Peyer's patch (tissue), 4 donors: ENCODE measurements at regions not wholly inside any gene's neighbourhood (a gene's known extent, or its start where the extent isn't known, plus 50 kb on each side); places are given as distances from the start of the nearest gene placed in this dataset.

Source experiments
- DNase-seq, 3 donors: peaks; one replicate each; pipeline ENCODE4 v3.0.0-alpha.2; 2017 to 2019
- H3K27ac ChIP-seq, 4 donors: fragments of 200-600 bp; sonication (generic); one replicate each; pipeline ENCODE4 v1.5.1; 2016 to 2019
- H3K27me3 ChIP-seq, 2 donors: fragments of 200-600 bp; sonication (generic); one replicate each; pipeline ENCODE4 v1.5.1; 2019
- H3K36me3 ChIP-seq, 3 donors: fragments of 200-600 bp; sonication (generic); one replicate each; pipeline ENCODE4 v1.5.1; 2016 to 2019
- H3K4me1 ChIP-seq, 4 donors: fragments of 200-600 bp; sonication (generic); one replicate each; pipeline ENCODE4 v1.5.1; 2016 to 2019
- H3K4me3 ChIP-seq, 4 donors: fragments of 200-600 bp; sonication (generic); 1 replicate in 3 of 4; 2 replicates in 1 of 4; pipeline ENCODE4 v1.5.1; 2016 to 2019; ENCODE audit warnings: mild to moderate bottlenecking in 1 of 4
- H3K9me3 ChIP-seq, 4 donors: fragments of 200-600 bp; sonication (generic); one replicate each; pipeline ENCODE4 v1.5.1; 2016 to 2019; ENCODE audit warnings: mild to moderate bottlenecking in 1 of 4
- CTCF ChIP-seq, 6 experiments: fragments of 450-650 bp in 4 of 6; fragments of 200-600 bp in 2 of 6; sonication (generic) in 1 of 6; IDR thresholded peaks; one replicate each; pipeline ENCODE4 v1.5.1; 2017 to 2019; ENCODE audit warnings: antibody characterized with exemption in 6 of 6, mild to moderate bottlenecking in 3 of 6, moderate library complexity in 1 of 6
- POLR2A ChIP-seq, 2 donors: fragments of 450-650 bp; IDR thresholded peaks; one replicate each; pipeline ENCODE4 v1.5.1; 2017; ENCODE audit warnings: antibody characterized with exemption in 2 of 2, mild to moderate bottlenecking in 2 of 2, moderate library complexity in 2 of 2

- no peak for DNase-seq
- H3K27me3 ChIP-seq: no peaks in the 10 kb centered on the region
- H3K4me3 ChIP-seq: no peak overlapping the region
- H3K9me3 ChIP-seq: no peaks in the 10 kb centered on the region
- H3K27ac ChIP-seq: no peak overlapping the region
- no peak for TF ChIP-seq POLR2A (IDR thresholded peaks at IDR 0.05)
- no peaks in the 10 kb centered on the region for H3K4me1 ChIP-seq
- no peaks in the 10 kb centered on the region for H3K36me3 ChIP-seq
Observed at GRCh38 chr13:104008075-104008474, 941.9 kb upstream of the SLC10A2 start.

- Histone ChIP-seq H3K9me3 (no peaks in the 10 kb centered on the region), H3K4me1 (no peaks in the 10 kb centered on the region), H3K27ac (no peak overlapping the region), H3K36me3 (no peaks in the 10 kb centered on the region), H3K27me3 (no peaks in the 10 kb centered on the region), H3K4me3 (no peak overlapping the region)
- TF ChIP-seq CTCF (IDR thresholded peaks at IDR 0.05): no peak
- TF ChIP-seq POLR2A (IDR thresholded peaks at IDR 0.05): no peak
- no peak for DNase-seq
Observed at GRCh38 chr13:104006625-104007075, 940.4 kb upstream of the SLC10A2 start.

- H3K4me1 ChIP-seq: no peaks in the 10 kb centered on the region
- no peak for DNase-seq
- no peak for TF ChIP-seq CTCF (IDR thresholded peaks at IDR 0.05)
- no peak for TF ChIP-seq POLR2A (IDR thresholded peaks at IDR 0.05)
- H3K27ac ChIP-seq: no peak overlapping the region
- no peaks in the 10 kb centered on the region for H3K27me3 ChIP-seq
- no peaks in the 10 kb centered on the region for H3K9me3 ChIP-seq
- H3K4me3 ChIP-seq: no peak overlapping the region
- no peaks in the 10 kb centered on the region for H3K36me3 ChIP-seq
Observed at GRCh38 chr13:104004572-104004971, 938.4 kb upstream of the SLC10A2 start.

- Histone ChIP-seq H3K9me3 (no peaks in the 10 kb centered on the region), H3K4me3 (no peak overlapping the region), H3K27ac (no peak overlapping the region), H3K4me1 (no peaks in the 10 kb centered on the region), H3K36me3 (no peaks in the 10 kb centered on the region), H3K27me3 (no peaks in the 10 kb centered on the region)
- no peak for DNase-seq
- TF ChIP-seq CTCF (IDR thresholded peaks at IDR 0.05): no peak
Observed at GRCh38 chr13:104002216-104002615, 936.0 kb upstream of the SLC10A2 start.

- no peaks in the 10 kb centered on the region for H3K4me1 ChIP-seq
- H3K4me3 ChIP-seq: no peak overlapping the region
- H3K27ac ChIP-seq: no peak overlapping the region
- TF ChIP-seq CTCF (IDR thresholded peaks at IDR 0.05) (no peak), POLR2A (IDR thresholded peaks at IDR 0.05) (no peak)
- H3K9me3 ChIP-seq: no peaks in the 10 kb centered on the region
- no peaks in the 10 kb centered on the region for H3K27me3 ChIP-seq
- H3K36me3 ChIP-seq: no peaks in the 10 kb centered on the region
- no peak for DNase-seq
Observed at GRCh38 chr13:104001766-104002165, 935.5 kb upstream of the SLC10A2 start.

- no peak for DNase-seq
- Histone ChIP-seq H3K27me3 (no peaks in the 10 kb centered on the region), H3K36me3 (no peaks in the 10 kb centered on the region), H3K4me1 (no peaks in the 10 kb centered on the region), H3K27ac (no peak overlapping the region), H3K4me3 (no peak overlapping the region), H3K9me3 (no peaks in the 10 kb centered on the region)
- TF ChIP-seq POLR2A (IDR thresholded peaks at IDR 0.05) (no peak), CTCF (IDR thresholded peaks at IDR 0.05) (no peak)
Observed at GRCh38 chr13:103996733-103997132, 930.5 kb upstream of the SLC10A2 start.
